ENCODE measurements at regions not wholly inside any gene's neighbourhood (a gene's known extent, or its start where the extent isn't known, plus 50 kb on each side); places are given as distances from the start of the nearest gene placed in this dataset.
"Not testable (repeated sequence)": the region's sequence is repeated elsewhere in the genome, so short reads cannot be mapped to it uniquely, and the experiment has no call there.

DNA sequence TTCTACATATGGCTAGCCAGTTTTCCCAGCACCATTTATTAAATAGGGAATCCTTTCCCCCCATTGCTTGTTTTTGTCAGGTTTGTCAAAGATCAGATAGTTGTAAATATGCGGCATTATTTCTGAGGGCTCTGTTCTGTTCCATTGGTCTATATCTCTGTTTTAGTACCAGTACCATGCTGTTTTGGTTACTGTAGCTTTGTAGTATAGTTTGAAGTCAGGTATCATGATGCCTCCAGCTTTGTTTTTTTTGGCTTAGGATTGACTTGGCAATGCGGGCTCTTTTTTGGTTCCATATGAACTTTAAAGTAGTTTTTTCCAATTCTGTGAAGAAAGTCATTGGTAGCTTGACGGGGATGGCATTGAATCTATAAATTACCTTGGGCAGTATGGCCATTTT lies 60.0 kb upstream of the GPC3 start:
- not testable (repeated sequence) for H3K9me3 ChIP-seq; H3K36me3 ChIP-seq; H3K4me3 ChIP-seq (ENCODE audit: low read depth in 1 of 2, low read length in 1 of 2); H3K27me3 ChIP-seq; H3K27ac ChIP-seq; H3K4me1 ChIP-seq (ENCODE audit: control insufficient read depth in 1 of 2, insufficient read depth in 1 of 2, low read depth in 1 of 2, low read length in 1 of 2)

DNA sequence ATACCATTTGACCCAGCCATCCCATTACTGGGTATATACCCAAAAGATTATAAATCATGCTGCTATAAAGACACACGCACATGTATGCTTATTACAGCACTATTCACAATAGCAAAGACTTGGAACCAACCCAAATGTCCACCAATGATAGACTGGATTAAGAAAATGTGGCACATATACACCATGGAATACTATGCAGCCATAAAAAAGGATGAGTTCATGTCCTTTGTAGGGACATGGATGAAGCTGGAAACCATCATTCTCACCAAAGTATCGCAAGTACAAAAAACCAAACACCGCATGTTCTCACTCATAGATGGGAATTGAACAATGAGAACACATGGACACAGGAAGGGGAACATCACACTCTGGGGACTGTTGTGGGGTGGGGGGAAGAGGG lies 81.7 kb upstream of the GPC3 start:
- H3K27me3 ChIP-seq; H3K4me1 ChIP-seq (ENCODE audit: control insufficient read depth in 1 of 2, insufficient read depth in 1 of 2, low read depth in 1 of 2, low read length in 1 of 2); H3K36me3 ChIP-seq; H3K9me3 ChIP-seq; H3K27ac ChIP-seq; H3K4me3 ChIP-seq (ENCODE audit: low read depth in 1 of 2, low read length in 1 of 2): not testable (repeated sequence)

DNA sequence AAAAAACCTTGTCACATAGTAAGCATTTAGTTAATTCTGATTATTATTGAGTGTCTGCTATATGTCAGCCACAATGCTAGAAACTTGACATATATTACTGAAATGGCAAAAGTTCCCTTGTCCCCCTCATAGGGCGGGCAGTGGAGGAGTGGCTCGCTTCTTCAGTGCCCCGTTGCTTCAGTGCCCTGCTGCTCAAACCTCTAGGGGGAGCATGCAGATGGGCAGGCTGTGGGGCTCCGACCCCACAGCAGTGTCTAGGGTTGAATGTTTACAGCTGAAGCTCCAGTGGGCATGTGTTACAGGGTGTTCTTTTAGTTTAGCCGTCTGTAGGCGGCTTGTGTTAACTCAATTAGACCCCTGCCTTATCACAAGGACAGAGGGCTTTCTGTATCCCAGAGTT lies 86.5 kb upstream of the GPC3 start:
- H3K27me3 ChIP-seq; H3K4me1 ChIP-seq (ENCODE audit: control insufficient read depth in 1 of 2, insufficient read depth in 1 of 2, low read depth in 1 of 2, low read length in 1 of 2); H3K27ac ChIP-seq; H3K4me3 ChIP-seq (ENCODE audit: low read depth in 1 of 2, low read length in 1 of 2); H3K36me3 ChIP-seq; H3K9me3 ChIP-seq: not testable (repeated sequence)

DNA sequence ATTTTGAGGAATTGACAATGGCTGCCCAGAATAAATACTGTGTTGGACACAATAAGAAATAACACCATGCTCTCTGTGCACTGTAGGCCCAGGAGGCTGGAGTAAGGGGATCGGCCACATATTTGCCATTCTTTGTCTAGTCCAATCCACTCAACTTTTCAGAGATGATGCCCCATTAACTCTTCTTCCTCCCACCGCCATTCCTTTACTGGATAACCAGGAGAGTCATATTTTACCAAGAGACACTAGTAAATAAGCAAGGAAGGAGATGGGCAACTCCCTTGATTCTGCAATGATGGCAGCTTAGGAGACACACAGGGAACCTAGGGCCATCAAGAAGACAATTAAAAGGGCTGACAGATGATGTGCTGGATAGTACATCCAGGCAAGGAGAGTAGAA lies 87.9 kb upstream of the GPC3 start:
- no peak overlapping the region for H3K4me3 ChIP-seq (ENCODE audit: low read depth in 1 of 2, low read length in 1 of 2)
- H3K27ac ChIP-seq = no peak overlapping the region
- no peaks in the 10 kb centered on the region for H3K9me3 ChIP-seq
- H3K27me3 ChIP-seq = no peaks in the 10 kb centered on the region
- H3K36me3 ChIP-seq = no peaks in the 10 kb centered on the region
- TF ChIP-seq, protein P1, sequence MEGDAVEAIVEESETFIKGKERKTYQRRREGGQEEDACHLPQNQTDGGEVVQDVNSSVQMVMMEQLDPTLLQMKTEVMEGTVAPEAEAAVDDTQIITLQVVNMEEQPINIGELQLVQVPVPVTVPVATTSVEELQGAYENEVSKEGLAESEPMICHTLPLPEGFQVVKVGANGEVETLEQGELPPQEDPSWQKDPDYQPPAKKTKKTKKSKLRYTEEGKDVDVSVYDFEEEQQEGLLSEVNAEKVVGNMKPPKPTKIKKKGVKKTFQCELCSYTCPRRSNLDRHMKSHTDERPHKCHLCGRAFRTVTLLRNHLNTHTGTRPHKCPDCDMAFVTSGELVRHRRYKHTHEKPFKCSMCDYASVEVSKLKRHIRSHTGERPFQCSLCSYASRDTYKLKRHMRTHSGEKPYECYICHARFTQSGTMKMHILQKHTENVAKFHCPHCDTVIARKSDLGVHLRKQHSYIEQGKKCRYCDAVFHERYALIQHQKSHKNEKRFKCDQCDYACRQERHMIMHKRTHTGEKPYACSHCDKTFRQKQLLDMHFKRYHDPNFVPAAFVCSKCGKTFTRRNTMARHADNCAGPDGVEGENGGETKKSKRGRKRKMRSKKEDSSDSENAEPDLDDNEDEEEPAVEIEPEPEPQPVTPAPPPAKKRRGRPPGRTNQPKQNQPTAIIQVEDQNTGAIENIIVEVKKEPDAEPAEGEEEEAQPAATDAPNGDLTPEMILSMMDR (IDR thresholded peaks at IDR 0.05) = no peak
- no peaks in the 10 kb centered on the region for H3K4me1 ChIP-seq (ENCODE audit: control insufficient read depth in 1 of 2, insufficient read depth in 1 of 2, low read depth in 1 of 2, low read length in 1 of 2)

DNA sequence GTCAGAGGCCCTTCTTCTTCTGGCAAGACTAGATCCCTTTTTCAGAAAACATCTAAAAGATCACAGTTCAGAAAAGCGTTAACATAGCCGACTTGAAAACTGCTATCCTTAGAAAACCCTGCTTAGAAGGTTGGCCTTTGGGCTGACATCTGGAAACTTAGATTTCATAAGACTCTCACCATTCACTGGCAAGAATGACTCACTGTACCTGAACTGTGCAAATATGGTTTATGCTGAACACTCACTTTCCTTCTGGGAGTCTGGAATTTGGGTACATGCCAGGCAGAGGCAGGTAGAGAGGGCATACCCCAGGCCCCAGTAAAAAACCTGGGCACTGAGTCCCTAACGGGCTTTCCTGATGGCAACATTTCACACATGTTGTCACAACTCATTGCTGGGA lies 88.8 kb upstream of the GPC3 start:
- TF ChIP-seq, protein P1 (IDR thresholded peaks at IDR 0.05) = no peak
- Histone ChIP-seq H3K4me1 (ENCODE audit: control insufficient read depth in 1 of 2, insufficient read depth in 1 of 2, low read depth in 1 of 2, low read length in 1 of 2) (no peaks in the 10 kb centered on the region), H3K36me3 (no peaks in the 10 kb centered on the region), H3K9me3 (no peaks in the 10 kb centered on the region), H3K27me3 (no peaks in the 10 kb centered on the region), H3K27ac (no peak overlapping the region), H3K4me3 (ENCODE audit: low read depth in 1 of 2, low read length in 1 of 2) (no peak overlapping the region)

DNA sequence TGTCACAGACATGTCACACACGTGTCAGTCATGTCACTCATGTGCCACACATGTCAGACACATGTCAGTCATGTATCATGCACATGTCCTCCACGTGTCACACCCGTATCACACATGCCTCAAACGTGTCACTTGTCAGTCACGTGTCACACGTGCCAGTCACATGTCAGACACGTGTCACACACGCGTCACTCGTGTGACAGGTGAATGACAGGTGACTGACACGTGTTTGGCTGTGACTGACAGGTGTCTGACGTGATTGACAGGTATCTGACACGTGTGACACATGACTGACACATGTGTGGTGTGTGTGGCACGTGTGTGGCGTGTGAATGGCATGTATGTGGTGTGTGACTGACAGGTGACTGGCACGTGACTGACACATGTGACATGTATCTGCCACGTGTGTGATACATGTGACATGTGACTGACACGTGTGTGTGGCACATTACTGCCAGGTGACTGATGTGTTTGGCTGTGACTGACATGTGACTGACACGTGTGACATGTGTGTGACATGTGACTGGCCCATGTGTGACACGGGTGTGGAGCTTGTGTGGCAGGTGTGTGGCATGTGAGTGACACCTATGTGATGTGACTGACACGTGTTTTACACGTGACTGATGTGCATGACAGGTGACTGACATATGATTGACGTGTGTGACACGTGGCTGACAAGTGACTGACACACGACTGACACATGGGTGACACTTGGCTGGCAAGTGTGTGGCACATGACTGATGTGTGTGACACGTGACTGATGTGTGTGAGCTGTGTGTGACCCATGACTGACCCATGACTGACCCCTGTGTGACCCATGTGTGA lies 90.7 kb upstream of the GPC3 start:
- no peaks in the 10 kb centered on the region for H3K27me3 ChIP-seq
- no peaks in the 10 kb centered on the region for H3K36me3 ChIP-seq
- H3K4me1 ChIP-seq (ENCODE audit: control insufficient read depth in 1 of 2, insufficient read depth in 1 of 2, low read depth in 1 of 2, low read length in 1 of 2) = no peaks in the 10 kb centered on the region
- TF ChIP-seq, protein P1 (IDR thresholded peaks at IDR 0.05) = no peak
- no peaks in the 10 kb centered on the region for H3K9me3 ChIP-seq
- H3K4me3 ChIP-seq (ENCODE audit: low read depth in 1 of 2, low read length in 1 of 2) = no peak overlapping the region
- no peak overlapping the region for H3K27ac ChIP-seq

DNA sequence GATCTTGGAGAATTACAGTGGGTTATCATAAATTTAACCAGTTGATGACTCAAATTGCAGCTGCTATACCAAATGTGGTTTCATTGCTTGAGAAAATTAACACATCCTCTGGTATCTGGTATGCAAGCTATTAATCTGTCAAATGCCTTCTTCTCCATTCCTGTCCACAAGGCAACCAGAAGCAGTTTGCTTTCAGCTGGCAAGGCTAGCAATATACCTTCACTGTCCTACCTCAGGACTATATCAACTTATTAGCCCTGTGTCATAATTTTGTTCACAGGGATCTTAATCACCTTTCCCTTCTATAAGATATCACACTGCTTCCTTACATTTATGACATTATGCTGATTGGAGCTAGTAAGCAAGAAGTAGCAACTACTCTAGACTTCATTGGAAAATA lies 110.0 kb upstream of the GPC3 start:
- H3K27me3 ChIP-seq = no peaks in the 10 kb centered on the region
- no peak overlapping the region for H3K4me3 ChIP-seq (ENCODE audit: low read depth in 1 of 2, low read length in 1 of 2)
- TF ChIP-seq, protein P1 (IDR thresholded peaks at IDR 0.05) = no peak
- no peaks in the 10 kb centered on the region for H3K36me3 ChIP-seq
- no peaks in the 10 kb centered on the region for H3K4me1 ChIP-seq (ENCODE audit: control insufficient read depth in 1 of 2, insufficient read depth in 1 of 2, low read depth in 1 of 2, low read length in 1 of 2)
- no peak overlapping the region for H3K27ac ChIP-seq
- no peaks in the 10 kb centered on the region for H3K9me3 ChIP-seq

Data from neutrophil (primary cell).